Stimulated activated memory B cell treated with anti-CD40 and anti-IgM and Interleukin-4, amounts not matched to agents 10 μg/mL and 1 μg/mL and 100 μg/mL, for 72 hours (primary cell): ENCODE measurements at regions not wholly inside any gene's neighbourhood (a gene's known extent, or its start where the extent isn't known, plus 50 kb on each side); places are given as distances from the start of the nearest gene placed in this dataset.
A peak's percentile ranks its signal among the peaks of the same experiment; 100 is the strongest.

Experiments used
- ATAC-seq: fragments of 150-1000 bp; cut with Tn5 transposase; 2 replicates; pipeline ENCODE4 v1.10.0; 2021
- H3K27ac Mint-ChIP-seq: one replicate; pipeline ENCODE4 v1.8.0; 2022; ENCODE audit warnings: mild to moderate bottlenecking, mixed read lengths
- H3K27me3 Mint-ChIP-seq: one replicate; pipeline ENCODE4 v1.8.0; 2022; ENCODE audit warnings: mixed read lengths
- H3K36me3 Mint-ChIP-seq: one replicate; pipeline ENCODE4 v1.8.0; 2022; ENCODE audit warnings: mixed read lengths
- H3K4me1 Mint-ChIP-seq: one replicate; pipeline ENCODE4 v1.8.0; 2022; ENCODE audit warnings: mixed read lengths
- H3K4me3 Mint-ChIP-seq: one replicate; pipeline ENCODE4 v1.8.0; 2022; ENCODE audit warnings: mild to moderate bottlenecking, moderate library complexity, mixed read lengths
- H3K9me3 Mint-ChIP-seq: one replicate; pipeline ENCODE4 v1.8.0; 2022; ENCODE audit warnings: mixed read lengths

- Mint-ChIP-seq H3K27ac (no peak overlapping the region), H3K27me3 (no peaks in the 10 kb centered on the region), H3K4me1 (no peaks in the 10 kb centered on the region), H3K36me3 (no peaks in the 10 kb centered on the region), H3K9me3 (no peaks in the 10 kb centered on the region), H3K4me3 (no peak overlapping the region)
- ATAC-seq = no peak
These were observed 263.2 kb downstream of the MEIS1 start for GRCh38 chr2:66698091-66698490.

- Mint-ChIP-seq H3K4me3 (no peak overlapping the region), H3K36me3 (no peaks in the 10 kb centered on the region), H3K9me3 (no peaks in the 10 kb centered on the region), H3K27me3 (no peaks in the 10 kb centered on the region), H3K27ac (no peak overlapping the region), H3K4me1 (no peaks in the 10 kb centered on the region)
- no peak for ATAC-seq
These were observed 263.8 kb downstream of the MEIS1 start for GRCh38 chr2:66698576-66699239.

GRCh38 chr2:66699416-66699792, 264.5 kb downstream of the MEIS1 start:
- no peak for ATAC-seq
- H3K27ac Mint-ChIP-seq = no peak overlapping the region
- H3K36me3 Mint-ChIP-seq = no peaks in the 10 kb centered on the region
- no peaks in the 10 kb centered on the region for H3K27me3 Mint-ChIP-seq
- no peak overlapping the region for H3K4me3 Mint-ChIP-seq
- H3K9me3 Mint-ChIP-seq = no peaks in the 10 kb centered on the region
- no peaks in the 10 kb centered on the region for H3K4me1 Mint-ChIP-seq

GRCh38 chr2:66699793-66700676, 265.1 kb downstream of the MEIS1 start:
- Mint-ChIP-seq H3K4me3 (no peak overlapping the region), H3K4me1 (no peaks in the 10 kb centered on the region), H3K36me3 (no peaks in the 10 kb centered on the region), H3K9me3 (no peaks in the 10 kb centered on the region), H3K27ac (no peak overlapping the region), H3K27me3 (no peaks in the 10 kb centered on the region)
- no peak for ATAC-seq

GRCh38 chr2:66700677-66701066, 265.7 kb downstream of the MEIS1 start:
- H3K4me1 Mint-ChIP-seq = no peaks in the 10 kb centered on the region
- no peak for ATAC-seq

GRCh38 chr2:66701251-66701650, 266.3 kb downstream of the MEIS1 start:
- Mint-ChIP-seq H3K4me1 (no peaks in the 10 kb centered on the region), H3K27ac (no peak overlapping the region), H3K36me3 (no peaks in the 10 kb centered on the region), H3K9me3 (no peaks in the 10 kb centered on the region), H3K27me3 (no peaks in the 10 kb centered on the region), H3K4me3 (no peak overlapping the region)
- ATAC-seq = no peak

More at GRCh38 chr2:66700677-66701066, 265.7 kb downstream of the MEIS1 start:
- no peak overlapping the region for H3K4me3 Mint-ChIP-seq
- no peaks in the 10 kb centered on the region for H3K9me3 Mint-ChIP-seq
- H3K27ac Mint-ChIP-seq = no peak overlapping the region
- H3K36me3 Mint-ChIP-seq = no peaks in the 10 kb centered on the region
- H3K27me3 Mint-ChIP-seq = no peaks in the 10 kb centered on the region

- ATAC-seq = no peak
- no peaks in the 10 kb centered on the region for H3K9me3 Mint-ChIP-seq
These were observed 266.7 kb downstream of the MEIS1 start for GRCh38 chr2:66701656-66702055.

GRCh38 chr2:66702301-66702700, 267.4 kb downstream of the MEIS1 start:
- no peaks in the 10 kb centered on the region for H3K36me3 Mint-ChIP-seq
- H3K9me3 Mint-ChIP-seq = no peaks in the 10 kb centered on the region
- H3K4me1 Mint-ChIP-seq = no peaks in the 10 kb centered on the region
- H3K27me3 Mint-ChIP-seq = no peaks in the 10 kb centered on the region
- H3K27ac Mint-ChIP-seq = no peak overlapping the region
- H3K4me3 Mint-ChIP-seq = no peak overlapping the region
- no peak for ATAC-seq

More at GRCh38 chr2:66701656-66702055, 266.7 kb downstream of the MEIS1 start:
- Mint-ChIP-seq H3K27ac (no peak overlapping the region), H3K4me1 (no peaks in the 10 kb centered on the region), H3K36me3 (no peaks in the 10 kb centered on the region), H3K27me3 (no peaks in the 10 kb centered on the region), H3K4me3 (no peak overlapping the region)

GRCh38 chr2:66704786-66705185, 269.9 kb downstream of the MEIS1 start:
- Mint-ChIP-seq H3K27ac (no peak overlapping the region), H3K36me3 (no peaks in the 10 kb centered on the region), H3K4me1 (no peaks in the 10 kb centered on the region), H3K4me3 (no peak overlapping the region), H3K9me3 (no peaks in the 10 kb centered on the region), H3K27me3 (no peaks in the 10 kb centered on the region)
- ATAC-seq = no peak

GRCh38 chr2:66714610-66715009, 279.7 kb downstream of the MEIS1 start:
- no peaks in the 10 kb centered on the region for H3K9me3 Mint-ChIP-seq
- no peaks in the 10 kb centered on the region for H3K27me3 Mint-ChIP-seq
- H3K4me3 Mint-ChIP-seq = no peak overlapping the region
- H3K4me1 Mint-ChIP-seq = no peaks in the 10 kb centered on the region
- no peaks in the 10 kb centered on the region for H3K36me3 Mint-ChIP-seq
- H3K27ac Mint-ChIP-seq = no peak overlapping the region
- no peak for ATAC-seq

- Mint-ChIP-seq H3K4me3 (no peak overlapping the region), H3K4me1 (no peaks in the 10 kb centered on the region), H3K27ac (no peak overlapping the region), H3K36me3 (no peaks in the 10 kb centered on the region), H3K9me3 (no peaks in the 10 kb centered on the region), H3K27me3 (no peaks in the 10 kb centered on the region)
- no peak for ATAC-seq
These were observed 282.4 kb downstream of the MEIS1 start for GRCh38 chr2:66717218-66717905.

GRCh38 chr2:66717973-66718372, 283.0 kb downstream of the MEIS1 start:
- Mint-ChIP-seq H3K36me3 (no peaks in the 10 kb centered on the region), H3K4me1 (no peaks in the 10 kb centered on the region), H3K4me3 (no peak overlapping the region), H3K27me3 (no peaks in the 10 kb centered on the region), H3K27ac (no peak overlapping the region), H3K9me3 (no peaks in the 10 kb centered on the region)
- peak; percentile 39 for ATAC-seq

GRCh38 chr2:66721776-66722175, 286.9 kb downstream of the MEIS1 start:
- Mint-ChIP-seq H3K27ac (no peak overlapping the region), H3K4me3 (no peak overlapping the region), H3K36me3 (no peaks in the 10 kb centered on the region), H3K27me3 (no peaks in the 10 kb centered on the region), H3K9me3 (no peaks in the 10 kb centered on the region), H3K4me1 (no peaks in the 10 kb centered on the region)
- ATAC-seq = no peak

GRCh38 chr2:66724241-66724640, 289.3 kb downstream of the MEIS1 start:
- Mint-ChIP-seq H3K27ac (no peak overlapping the region), H3K36me3 (no peaks in the 10 kb centered on the region), H3K4me3 (no peak overlapping the region), H3K9me3 (no peaks in the 10 kb centered on the region), H3K27me3 (no peaks in the 10 kb centered on the region), H3K4me1 (no peaks in the 10 kb centered on the region)
- no peak for ATAC-seq

GRCh38 chr2:66729416-66730330, 294.7 kb downstream of the MEIS1 start:
- no peaks in the 10 kb centered on the region for H3K4me1 Mint-ChIP-seq
- no peak for ATAC-seq
- H3K27ac Mint-ChIP-seq = no peak overlapping the region
- H3K9me3 Mint-ChIP-seq = no peaks in the 10 kb centered on the region
- no peaks in the 10 kb centered on the region for H3K36me3 Mint-ChIP-seq
- no peak overlapping the region for H3K4me3 Mint-ChIP-seq
- H3K27me3 Mint-ChIP-seq = no peaks in the 10 kb centered on the region
